ENCODE measurements at regions not wholly inside any gene's neighbourhood (a gene's known extent, or its start where the extent isn't known, plus 50 kb on each side); places are given as distances from the start of the nearest gene placed in this dataset.

DNA sequence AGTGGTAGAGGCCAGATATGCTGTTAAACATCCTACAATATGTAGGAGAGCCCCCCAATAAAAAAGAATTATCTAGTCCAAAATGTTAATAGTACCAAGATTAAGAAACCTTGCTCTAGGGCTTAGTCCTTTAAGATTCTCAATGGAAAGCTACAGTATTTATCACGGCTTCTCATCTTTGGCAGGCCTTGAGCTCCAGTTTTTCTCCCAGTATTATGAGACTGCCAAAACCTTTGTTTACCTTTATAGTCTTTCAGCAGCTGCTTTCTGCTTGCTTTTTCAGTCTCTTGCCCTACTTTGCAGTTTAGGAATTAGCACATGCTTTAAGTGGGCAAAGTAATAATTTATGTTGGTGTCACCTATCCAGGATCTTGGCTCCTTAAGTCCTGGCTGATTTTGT is 59.7 kb downstream of the NHLRC1 start:
- Histone ChIP-seq H3K4me3 (ENCODE audit: low read length) (no peak overlapping the region), H3K27ac (ENCODE audit: low read depth, low read length) (no peak overlapping the region), H3K4me1 (ENCODE audit: control insufficient read depth, insufficient read depth, low read length) (no peaks in the 10 kb centered on the region), H3K9ac (ENCODE audit: extremely low read depth, low read length, poor library complexity, severe bottlenecking) (no peak overlapping the region), H3K36me3 (ENCODE audit: control insufficient read depth, insufficient read depth, low read length) (no peaks in the 10 kb centered on the region), H3K27me3 (ENCODE audit: control insufficient read depth, insufficient read depth, low read length, poor library complexity, severe bottlenecking) (no peaks in the 10 kb centered on the region), H3K9me3 (ENCODE audit: control insufficient read depth, low read length) (no peaks in the 10 kb centered on the region)
- no peak for DNase-seq
- no peaks in the 10 kb centered on the region for H3K27me3 Mint-ChIP-seq (ENCODE audit: insufficient read depth)
- peaks cover 20% of the 10 kb centered on the region for H3K9me3 Mint-ChIP-seq
- H3K4me1 Mint-ChIP-seq, result no peaks in the 10 kb centered on the region
- H3K36me3 Mint-ChIP-seq (ENCODE audit: low read depth), result no peaks in the 10 kb centered on the region
- no peak overlapping the region for H3K4me3 Mint-ChIP-seq
- TF ChIP-seq, protein P1, sequence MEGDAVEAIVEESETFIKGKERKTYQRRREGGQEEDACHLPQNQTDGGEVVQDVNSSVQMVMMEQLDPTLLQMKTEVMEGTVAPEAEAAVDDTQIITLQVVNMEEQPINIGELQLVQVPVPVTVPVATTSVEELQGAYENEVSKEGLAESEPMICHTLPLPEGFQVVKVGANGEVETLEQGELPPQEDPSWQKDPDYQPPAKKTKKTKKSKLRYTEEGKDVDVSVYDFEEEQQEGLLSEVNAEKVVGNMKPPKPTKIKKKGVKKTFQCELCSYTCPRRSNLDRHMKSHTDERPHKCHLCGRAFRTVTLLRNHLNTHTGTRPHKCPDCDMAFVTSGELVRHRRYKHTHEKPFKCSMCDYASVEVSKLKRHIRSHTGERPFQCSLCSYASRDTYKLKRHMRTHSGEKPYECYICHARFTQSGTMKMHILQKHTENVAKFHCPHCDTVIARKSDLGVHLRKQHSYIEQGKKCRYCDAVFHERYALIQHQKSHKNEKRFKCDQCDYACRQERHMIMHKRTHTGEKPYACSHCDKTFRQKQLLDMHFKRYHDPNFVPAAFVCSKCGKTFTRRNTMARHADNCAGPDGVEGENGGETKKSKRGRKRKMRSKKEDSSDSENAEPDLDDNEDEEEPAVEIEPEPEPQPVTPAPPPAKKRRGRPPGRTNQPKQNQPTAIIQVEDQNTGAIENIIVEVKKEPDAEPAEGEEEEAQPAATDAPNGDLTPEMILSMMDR (conservative IDR thresholded peaks at IDR 0.05), result no peak
- H3K27ac Mint-ChIP-seq, result no peak overlapping the region
- WGBS, 2 experiments (ENCODE audit: insufficient coverage in 1 of 2, insufficient read length in 1 of 2), result 93 to 94% methylated on average over 1 of the region's 1 CpG

DNA sequence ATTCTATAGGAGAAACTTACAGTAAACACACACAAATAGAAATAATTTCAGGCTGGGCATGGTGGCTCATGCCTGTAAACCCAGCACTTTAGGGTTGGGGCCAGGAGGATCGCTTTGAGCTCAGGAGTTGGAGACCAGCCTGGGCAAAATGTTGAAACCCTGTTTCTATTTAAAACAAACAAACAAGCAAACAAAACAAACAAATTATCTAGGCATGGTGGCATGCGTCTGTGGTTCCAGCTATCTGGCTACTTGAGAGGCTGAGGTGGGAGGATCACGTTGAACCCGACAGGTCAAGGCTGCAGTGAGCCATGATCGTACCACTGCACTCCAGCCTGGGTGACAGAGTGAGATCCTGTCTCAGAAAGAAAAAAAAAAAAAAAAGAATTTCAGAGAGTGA is 64.0 kb downstream of the NHLRC1 start:
- H3K9me3 Mint-ChIP-seq, result peaks cover 8% of the 10 kb centered on the region
- Histone ChIP-seq H3K27me3 (ENCODE audit: control insufficient read depth, insufficient read depth, low read length, poor library complexity, severe bottlenecking) (peaks cover 20% of the 10 kb centered on the region), H3K27ac (ENCODE audit: low read depth, low read length) (no peak overlapping the region), H3K4me1 (ENCODE audit: control insufficient read depth, insufficient read depth, low read length) (no peaks in the 10 kb centered on the region), H3K4me3 (ENCODE audit: low read length) (no peak overlapping the region), H3K9me3 (ENCODE audit: control insufficient read depth, low read length) (no peaks in the 10 kb centered on the region), H3K9ac (ENCODE audit: extremely low read depth, low read length, poor library complexity, severe bottlenecking) (no peak overlapping the region), H3K36me3 (ENCODE audit: control insufficient read depth, insufficient read depth, low read length) (no peaks in the 10 kb centered on the region)
- peaks cover 6% of the 10 kb centered on the region for H3K4me1 Mint-ChIP-seq
- WGBS, 2 experiments (ENCODE audit: insufficient coverage in 1 of 2, insufficient read length in 1 of 2), result 79 to 91% methylated on average over 4 to 5 of the region's 5 CpGs
- no peak overlapping the region for H3K27ac Mint-ChIP-seq
- no peak for DNase-seq
- no peaks in the 10 kb centered on the region for H3K36me3 Mint-ChIP-seq (ENCODE audit: low read depth)
- H3K27me3 Mint-ChIP-seq (ENCODE audit: insufficient read depth), result peaks cover 8% of the 10 kb centered on the region
- H3K4me3 Mint-ChIP-seq, result no peak overlapping the region
- TF ChIP-seq, protein P1 (conservative IDR thresholded peaks at IDR 0.05), result no peak

DNA sequence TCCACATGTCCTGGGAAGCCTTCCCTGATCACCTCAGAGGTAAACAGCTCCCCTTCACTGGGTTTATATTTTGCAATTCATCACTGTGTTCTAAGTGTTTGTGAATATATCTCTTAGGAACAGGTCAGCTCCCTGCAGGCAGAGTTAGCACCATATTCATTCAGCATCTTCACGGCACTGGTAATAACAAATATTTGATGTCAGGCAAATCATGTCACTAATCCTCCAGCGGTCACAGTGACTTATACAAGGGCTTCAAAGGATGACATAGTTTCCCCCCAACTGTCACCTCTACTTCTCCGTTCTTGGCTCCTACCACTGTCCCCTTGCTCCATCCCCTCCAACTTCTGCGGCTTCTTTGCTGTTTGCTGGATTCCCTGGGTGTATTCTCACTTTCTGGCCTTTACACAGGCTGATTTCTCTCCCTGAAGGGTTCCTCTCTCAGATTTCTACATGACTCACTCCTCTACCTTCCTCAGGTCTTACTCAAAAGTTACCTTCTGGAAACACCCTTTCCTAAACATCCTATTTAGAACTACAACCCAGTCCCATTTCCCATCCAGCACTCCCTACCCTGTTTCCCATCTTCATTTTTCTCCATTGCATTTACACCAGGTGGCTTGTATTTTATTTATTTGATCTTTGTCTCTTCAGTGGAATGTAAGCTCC is 66.6 kb downstream of the NHLRC1 start:
- Mint-ChIP-seq H3K4me1 (peaks cover 10% of the 10 kb centered on the region), H3K4me3 (no peak overlapping the region), H3K9me3 (no peaks in the 10 kb centered on the region), H3K27me3 (ENCODE audit: insufficient read depth) (peaks cover 13% of the 10 kb centered on the region), H3K36me3 (ENCODE audit: low read depth) (no peaks in the 10 kb centered on the region), H3K27ac (no peak overlapping the region)
- Histone ChIP-seq H3K27me3 (ENCODE audit: control insufficient read depth, insufficient read depth, low read length, poor library complexity, severe bottlenecking) (peaks cover 20% of the 10 kb centered on the region), H3K9me3 (ENCODE audit: control insufficient read depth, low read length) (no peaks in the 10 kb centered on the region), H3K4me1 (ENCODE audit: control insufficient read depth, insufficient read depth, low read length) (no peaks in the 10 kb centered on the region), H3K4me3 (ENCODE audit: low read length) (no peak overlapping the region), H3K36me3 (ENCODE audit: control insufficient read depth, insufficient read depth, low read length) (no peaks in the 10 kb centered on the region), H3K9ac (ENCODE audit: extremely low read depth, low read length, poor library complexity, severe bottlenecking) (no peak overlapping the region), H3K27ac (ENCODE audit: low read depth, low read length) (no peak overlapping the region)
- WGBS, 2 experiments (ENCODE audit: insufficient coverage in 1 of 2, insufficient read length in 1 of 2), result 91% methylated on average over 4 of the region's 4 CpGs
- TF ChIP-seq, protein P1 (conservative IDR thresholded peaks at IDR 0.05), result no peak
- DNase-seq, result no peak

All from endodermal cell (in vitro differentiated cells).